K562 (cell line): ENCODE measurements at regions not wholly inside any gene's neighbourhood (a gene's known extent, or its start where the extent isn't known, plus 50 kb on each side); places are given as distances from the start of the nearest gene placed in this dataset.
A peak's percentile ranks its signal among the peaks of the same experiment; 100 is the strongest.

Experiments used
- CTCFL ChIP-seq: IDR thresholded peaks from 2 replicates; pipeline ENCODE4 v1.6.1; 2011; ENCODE audit warnings: borderline replicate concordance, low read depth, mild to moderate bottlenecking, moderate library complexity, low read length; ENCODE audit not compliant: insufficient read depth, poor library complexity, severe bottlenecking
- GABPB2 ChIP-seq: fragments of 250-450 bp; sonication (Bioruptor Pico); conservative IDR thresholded peaks from 2 replicates; pipeline ENCODE4 v1.5.1; 2021; ENCODE audit warnings: mild to moderate bottlenecking
- HDAC6 ChIP-seq: IDR thresholded peaks from 2 replicates; pipeline ENCODE4 v1.6.1; 2012; ENCODE audit warnings: low read depth, mild to moderate bottlenecking, control low read depth, inconsistent platforms, low read length, moderate library complexity
- HDGF ChIP-seq: fragments of 450-650 bp; IDR thresholded peaks from 2 replicates; pipeline ENCODE4 v1.6.1; 2016
- KLF16 ChIP-seq: IDR thresholded peaks from 2 replicates; pipeline ENCODE4 v1.6.1; 2016; ENCODE audit warnings: antibody characterized with exemption
- NFE2 ChIP-seq: IDR thresholded peaks from 2 replicates; pipeline ENCODE4 v1.6.1; 2014; ENCODE audit warnings: antibody characterized with exemption, low read depth
- PHF20 ChIP-seq: fragments of 450-650 bp; IDR thresholded peaks from 2 replicates; pipeline ENCODE4 v1.6.1; 2018; ENCODE audit not compliant: partially characterized antibody
- PML ChIP-seq: IDR thresholded peaks from 2 replicates; pipeline ENCODE4 v1.6.1; 2012; ENCODE audit warnings: low read length, inconsistent platforms
- PTTG1 ChIP-seq: fragments of 450-650 bp; IDR thresholded peaks from 2 replicates; pipeline ENCODE4 v1.6.1; 2016; ENCODE audit warnings: low read depth, mild to moderate bottlenecking, missing genetic modification characterization, missing compliant biosample characterization
- TEAD1 ChIP-seq, 2 experiments: fragments of 450-650 bp in 1 of 2; sonication (generic) in 1 of 2; formaldehyde crosslinking; IDR thresholded peaks; 2 replicates each; pipeline versions ENCODE4 v1.4.0 to v1.8.0; 2020 to 2022; ENCODE audit warnings: mild to moderate bottlenecking in 2 of 2, missing genetic modification reagents in 1 of 2
- ZBTB40 ChIP-seq, 2 experiments: fragments of 450-650 bp in 1 of 2; sonication (generic) in 1 of 2; formaldehyde crosslinking in 1 of 2; IDR thresholded peaks; 2 replicates each; pipeline versions ENCODE4 v1.7.1 to v1.9.0; 2016 to 2022; ENCODE audit warnings: inconsistent platforms in 1 of 2, mild to moderate bottlenecking in 1 of 2, missing genetic modification reagents in 1 of 2
- ZC3H4 ChIP-seq: sonication (generic); formaldehyde crosslinking; IDR thresholded peaks from 2 replicates; pipeline ENCODE4 v1.9.0; 2021; ENCODE audit warnings: missing genetic modification reagents, borderline replicate concordance
- ZNF239 ChIP-seq: fragments of 250-450 bp; sonication (Bioruptor Pico); IDR thresholded peaks from 2 replicates; pipeline ENCODE4 v1.4.0; 2020; ENCODE audit warnings: mild to moderate bottlenecking
- ZNF584 ChIP-seq: fragments of 200-800 bp; sonication (Bioruptor generic); IDR thresholded peaks from 2 replicates; pipeline ENCODE4 v1.6.1; 2016; ENCODE audit warnings: low read depth, mild to moderate bottlenecking, missing genetic modification characterization, missing compliant biosample characterization
- ZNF79 ChIP-seq: fragments of 250-450 bp; sonication (Bioruptor Pico); IDR thresholded peaks from 2 replicates; pipeline ENCODE4 v1.4.0; 2020; ENCODE audit warnings: low read depth, mild to moderate bottlenecking, moderate library complexity

GRCh38 chr1:234543442-234544086 lies 64.6 kb upstream of the TARBP1 start (continued):
- TF ChIP-seq ZNF584 (CRISPR knock-in tag), result peak; percentile 65; the same call in 1 of the 2 replicates
- no peak for TF ChIP-seq HDAC6
- TF ChIP-seq ZNF79 (CRISPR knock-in tag), result no peak
- no peak for TF ChIP-seq ZNF239
- TF ChIP-seq ZC3H4 (CRISPR knock-in tag), result 0 out of 2 replicates have a peak, but pooled peaks have one; percentile 52
- TF ChIP-seq PTTG1 (tag), result peak; percentile 52; the same call in 1 of the 2 replicates
- no peak for TF ChIP-seq ZBTB40 (IDR thresholded peaks at IDR 0.05)
- TF ChIP-seq ZBTB40 (CRISPR knock-in tag; IDR thresholded peaks at IDR 0.05), result no peak
- TF ChIP-seq CTCFL, result no peak
- 0 out of 2 replicates have a peak, but pooled peaks have one; percentile 5 for TF ChIP-seq KLF16
- no peak for TF ChIP-seq GABPB2 (CRISPR knock-in tag)
- no peak for TF ChIP-seq NFE2
- TF ChIP-seq HDGF, result no peak
- TF ChIP-seq PML, result no peak
- no peak for TF ChIP-seq PHF20
- no peak for TF ChIP-seq TEAD1 (CRISPR knock-in tag; IDR thresholded peaks at IDR 0.05)
